GM06990 (cell line): ENCODE measurements at regions not wholly inside any gene's neighbourhood (a gene's known extent, or its start where the extent isn't known, plus 50 kb on each side); places are given as distances from the start of the nearest gene placed in this dataset.

Experiments used
- DNase-seq: peaks from one replicate; pipeline ENCODE4 v3.0.0-alpha.2; 2011; ENCODE audit not compliant: insufficient read length; ENCODE audit errors: extremely low read depth
- H3K27me3 ChIP-seq: replicated peaks from 2 replicates; pipeline ENCODE4 v1.6.0; 2011; ENCODE audit warnings: low read length; ENCODE audit not compliant: control insufficient read depth, insufficient read depth
- H3K36me3 ChIP-seq: 2 replicates; pipeline ENCODE4 v1.5.1; 2011; ENCODE audit warnings: low read length; ENCODE audit not compliant: control insufficient read depth, insufficient read depth
- H3K4me3 ChIP-seq: replicated peaks from 2 replicates; pipeline ENCODE4 v1.5.1; 2011; ENCODE audit warnings: low read depth, mild to moderate bottlenecking, control low read depth, low read length
- CTCF ChIP-seq: IDR thresholded peaks from 2 replicates; pipeline ENCODE4 v1.5.1; 2011; ENCODE audit warnings: low read length, control low read depth, mild to moderate bottlenecking, inconsistent platforms; ENCODE audit not compliant: insufficient read depth, poor library complexity, severe bottlenecking

GRCh38 chr18:73164430-73164829, 296.6 kb upstream of the NETO1 start:
- no peak overlapping the region for H3K4me3 ChIP-seq
- no peaks in the 10 kb centered on the region for H3K27me3 ChIP-seq
- no peaks in the 10 kb centered on the region for H3K36me3 ChIP-seq
- DNase-seq, result no peak
- TF ChIP-seq CTCF, result no peak

GRCh38 chr18:73163236-73163635, 295.4 kb upstream of the NETO1 start:
- TF ChIP-seq CTCF, result no peak
- Histone ChIP-seq H3K4me3 (no peak overlapping the region), H3K36me3 (no peaks in the 10 kb centered on the region), H3K27me3 (no peaks in the 10 kb centered on the region)
- DNase-seq, result no peak

GRCh38 chr18:73156117-73156516, 288.3 kb upstream of the NETO1 start:
- H3K36me3 ChIP-seq, result no peaks in the 10 kb centered on the region
- no peaks in the 10 kb centered on the region for H3K27me3 ChIP-seq
- H3K4me3 ChIP-seq, result no peak overlapping the region
- DNase-seq, result no peak
- no peak for TF ChIP-seq CTCF

- no peak overlapping the region for H3K4me3 ChIP-seq
- no peaks in the 10 kb centered on the region for H3K27me3 ChIP-seq
- no peak for DNase-seq
- no peaks in the 10 kb centered on the region for H3K36me3 ChIP-seq
- TF ChIP-seq CTCF, result no peak
Observed at GRCh38 chr18:73153271-73153670, 285.5 kb upstream of the NETO1 start.

GRCh38 chr18:73151086-73151485, 283.3 kb upstream of the NETO1 start:
- Histone ChIP-seq H3K27me3 (no peaks in the 10 kb centered on the region), H3K4me3 (no peak overlapping the region), H3K36me3 (no peaks in the 10 kb centered on the region)
- TF ChIP-seq CTCF, result no peak
- DNase-seq, result no peak

- H3K4me3 ChIP-seq, result no peak overlapping the region
- no peaks in the 10 kb centered on the region for H3K36me3 ChIP-seq
- DNase-seq, result no peak
- H3K27me3 ChIP-seq, result no peaks in the 10 kb centered on the region
- TF ChIP-seq CTCF, result no peak
Observed at GRCh38 chr18:73150199-73150598, 282.4 kb upstream of the NETO1 start.
